ENCODE measurements at regions not wholly inside any gene's neighbourhood (a gene's known extent, or its start where the extent isn't known, plus 50 kb on each side); places are given as distances from the start of the nearest gene placed in this dataset.

- DNase-seq, result no peak
These were observed 95.7 kb downstream of the VAPA start for GRCh38 chr18:10009321-10010144.

- no peak for DNase-seq
These were observed 96.8 kb downstream of the VAPA start for GRCh38 chr18:10010611-10011015.

DNA sequence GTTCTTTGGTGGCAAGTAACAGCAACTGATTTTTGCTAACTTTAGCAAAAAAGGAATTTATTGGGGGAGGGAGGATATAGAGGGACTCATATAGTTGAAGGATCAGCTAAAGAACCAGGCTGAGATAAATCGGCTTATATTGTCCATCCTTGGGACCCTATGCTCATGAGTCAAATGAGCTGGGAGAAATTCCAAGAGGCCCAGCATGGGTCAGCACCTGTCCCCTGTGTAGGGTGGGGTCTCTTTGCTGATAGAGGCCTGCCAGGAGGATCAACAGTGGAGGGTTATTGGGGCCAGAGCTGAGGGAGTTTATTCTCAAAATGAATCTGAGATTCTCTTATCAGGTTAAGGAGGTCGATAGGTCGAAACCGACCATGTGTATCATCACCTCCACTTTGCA lies 97.2 kb downstream of the VAPA start:
- DNase-seq, result no peak

DNA sequence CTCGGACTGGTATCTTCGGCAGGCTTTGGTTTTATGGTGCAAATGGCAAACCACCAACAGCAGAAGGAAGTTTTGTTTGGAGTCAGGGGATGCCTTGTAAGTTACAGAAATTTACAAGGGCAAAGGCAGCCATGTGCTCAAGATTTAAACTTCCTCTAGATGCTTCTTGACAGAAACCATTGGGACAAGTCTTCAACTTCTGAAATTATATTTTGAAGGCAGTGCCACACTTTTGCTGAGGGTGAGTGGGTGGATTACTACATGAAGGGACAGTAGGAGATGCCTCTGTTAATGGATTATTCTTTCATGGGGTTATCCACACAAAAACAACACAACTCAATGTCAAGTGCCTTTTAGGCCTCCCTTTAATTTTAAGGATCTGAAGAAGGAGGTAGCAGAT lies 97.9 kb downstream of the VAPA start:
- no peak for DNase-seq

DNA sequence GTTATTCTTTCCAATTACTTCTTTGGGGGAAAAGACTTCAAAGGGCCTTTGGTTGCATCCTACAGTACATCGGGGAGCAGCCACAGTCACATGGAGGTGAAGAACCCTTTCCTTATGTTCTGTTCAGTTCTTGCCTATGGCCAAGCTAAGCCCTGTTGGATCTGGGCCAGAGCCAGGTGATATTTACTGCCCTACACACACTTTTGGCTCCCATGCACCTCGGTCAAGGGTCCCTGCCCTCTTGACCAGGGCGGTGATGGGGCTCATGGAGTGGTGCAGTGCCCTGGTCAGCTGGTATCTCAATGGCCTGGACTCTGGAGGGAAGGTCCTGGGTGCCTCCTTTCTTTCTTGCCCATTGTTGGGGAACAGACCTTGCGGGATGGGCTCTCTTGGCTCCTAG lies 98.7 kb downstream of the VAPA start:
- no peak for DNase-seq

GRCh38 chr18:10013621-10014543 lies 100.1 kb downstream of the VAPA start:
- DNase-seq, result no peak

DNA sequence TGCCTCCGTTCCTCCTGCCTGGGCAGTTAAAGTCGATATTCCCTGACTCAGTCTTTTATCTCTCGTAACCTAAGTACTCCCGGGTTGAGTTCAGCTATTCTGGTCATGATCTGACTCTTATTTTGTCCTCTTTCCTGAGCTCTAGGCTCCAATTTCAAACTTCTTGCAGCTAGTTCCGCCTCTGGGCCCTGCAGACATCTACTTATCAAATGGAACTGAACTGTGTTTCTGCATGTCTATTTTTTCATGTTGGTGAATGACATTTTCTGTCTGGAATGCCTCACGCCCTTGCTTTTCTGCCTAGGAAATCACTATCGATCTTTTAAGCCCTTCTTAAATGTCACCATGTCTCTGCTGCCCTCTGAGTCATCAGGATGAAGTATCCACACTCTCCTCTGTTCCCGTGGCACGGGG lies 101.5 kb downstream of the VAPA start:
- no peak for DNase-seq

- DNase-seq, result no peak
These were observed 102.4 kb downstream of the VAPA start for GRCh38 chr18:10015941-10016819.

GRCh38 chr18:10017043-10017442 lies 103.2 kb downstream of the VAPA start:
- no peak for DNase-seq

DNA sequence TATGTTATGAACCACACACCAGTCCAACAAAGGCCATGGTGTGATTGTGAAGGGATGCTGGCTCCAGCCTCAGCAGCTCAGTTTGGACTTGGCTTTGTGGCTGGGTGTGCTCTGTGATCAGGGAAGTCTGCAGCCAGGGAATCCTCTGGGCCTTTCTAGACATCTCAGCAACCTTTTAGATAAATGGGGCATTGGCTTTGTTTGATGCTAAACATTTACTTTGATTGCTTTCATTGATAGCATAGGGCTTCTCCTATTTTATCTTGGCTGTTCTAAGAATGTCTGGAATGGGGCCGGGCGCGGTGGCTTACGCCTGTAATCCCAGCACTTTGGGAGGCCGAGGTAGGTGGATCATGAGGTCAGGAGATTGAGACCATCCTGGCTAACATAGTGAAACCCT lies 104.5 kb downstream of the VAPA start:
- no peak for DNase-seq

DNA sequence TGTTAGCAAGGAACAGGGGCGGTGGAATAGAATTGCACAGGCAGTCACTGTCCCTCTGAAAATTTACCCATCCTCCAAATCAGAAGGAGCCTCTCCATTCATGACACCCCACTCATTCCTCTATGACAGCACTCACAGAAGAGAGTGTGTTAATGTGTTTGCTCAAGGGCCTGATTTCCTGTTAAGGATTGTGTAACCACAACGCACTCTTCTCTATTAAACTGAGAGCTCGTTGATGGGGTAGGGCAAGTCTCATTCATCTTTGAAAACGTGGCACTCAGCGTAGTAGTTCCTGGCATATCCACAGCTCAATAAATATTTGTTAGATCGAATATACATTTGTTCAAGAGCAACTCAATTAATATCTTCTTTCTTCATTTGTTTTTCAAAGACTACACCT lies 106.4 kb downstream of the VAPA start:
- no peak for DNase-seq

- DNase-seq, result no peak
These were observed 108.5 kb downstream of the VAPA start for GRCh38 chr18:10022365-10022764.

DNA sequence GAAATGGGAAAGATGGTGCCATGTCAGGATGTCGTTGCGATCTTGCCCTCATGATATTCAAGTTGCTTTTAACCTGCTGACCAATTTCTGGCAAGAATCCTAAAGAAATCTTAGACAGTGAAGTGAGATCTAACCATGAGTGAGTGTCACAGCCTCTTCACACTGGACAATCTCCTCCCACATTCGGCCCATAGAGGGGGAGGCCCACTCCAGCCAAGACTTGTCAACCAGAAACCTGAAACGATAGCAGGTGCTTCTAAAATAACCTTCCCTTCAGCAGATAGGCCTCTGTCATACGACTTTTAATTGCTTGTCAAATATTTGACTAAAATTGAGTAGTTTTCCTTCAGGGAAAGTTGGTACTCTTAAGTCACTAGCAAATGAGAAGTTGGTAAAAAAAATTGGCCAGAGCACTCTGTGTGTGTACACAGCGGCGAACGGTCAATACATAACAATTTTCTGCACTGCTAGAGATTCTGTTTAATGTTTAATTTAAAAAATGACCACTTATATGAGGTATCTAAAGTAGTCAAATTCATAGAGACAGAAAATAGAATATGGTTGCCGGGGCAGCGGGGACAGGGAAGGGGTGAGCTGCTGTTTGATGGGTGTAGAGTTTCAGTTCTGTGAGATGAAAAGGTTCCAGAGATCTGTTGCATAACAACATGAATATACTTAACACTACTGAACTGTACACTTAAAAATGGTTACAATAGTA lies 110.2 kb downstream of the VAPA start:
- no peak for DNase-seq

- no peak for DNase-seq
These were observed 112.2 kb downstream of the VAPA start for GRCh38 chr18:10025711-10026670.

- DNase-seq, result no peak
These were observed 113.2 kb downstream of the VAPA start for GRCh38 chr18:10027031-10027430.

DNA sequence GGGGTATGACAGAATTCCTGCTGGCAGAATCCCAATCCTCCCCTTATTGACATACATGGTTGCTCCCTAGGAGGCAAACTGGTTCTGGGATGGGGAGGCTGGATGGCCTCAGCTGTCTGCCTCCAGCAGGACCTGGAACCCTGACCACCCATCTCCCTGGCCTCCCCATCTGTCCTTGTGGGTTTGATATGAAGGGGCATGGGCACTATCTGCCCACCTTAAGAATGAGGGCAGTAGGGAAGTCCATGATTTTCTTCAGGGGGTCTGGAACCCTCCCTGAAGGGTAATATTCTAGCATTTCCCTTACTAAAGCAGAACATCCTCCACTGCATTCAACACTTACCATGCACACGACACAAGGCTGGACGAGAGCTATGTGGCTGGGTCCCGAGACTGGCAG lies 113.6 kb downstream of the VAPA start:
- DNase-seq, result no peak

GRCh38 chr18:10029711-10030110 lies 115.9 kb downstream of the VAPA start:
- no peak for DNase-seq

- DNase-seq, result no peak
These were observed 117.2 kb downstream of the VAPA start for GRCh38 chr18:10030816-10031541.

DNA sequence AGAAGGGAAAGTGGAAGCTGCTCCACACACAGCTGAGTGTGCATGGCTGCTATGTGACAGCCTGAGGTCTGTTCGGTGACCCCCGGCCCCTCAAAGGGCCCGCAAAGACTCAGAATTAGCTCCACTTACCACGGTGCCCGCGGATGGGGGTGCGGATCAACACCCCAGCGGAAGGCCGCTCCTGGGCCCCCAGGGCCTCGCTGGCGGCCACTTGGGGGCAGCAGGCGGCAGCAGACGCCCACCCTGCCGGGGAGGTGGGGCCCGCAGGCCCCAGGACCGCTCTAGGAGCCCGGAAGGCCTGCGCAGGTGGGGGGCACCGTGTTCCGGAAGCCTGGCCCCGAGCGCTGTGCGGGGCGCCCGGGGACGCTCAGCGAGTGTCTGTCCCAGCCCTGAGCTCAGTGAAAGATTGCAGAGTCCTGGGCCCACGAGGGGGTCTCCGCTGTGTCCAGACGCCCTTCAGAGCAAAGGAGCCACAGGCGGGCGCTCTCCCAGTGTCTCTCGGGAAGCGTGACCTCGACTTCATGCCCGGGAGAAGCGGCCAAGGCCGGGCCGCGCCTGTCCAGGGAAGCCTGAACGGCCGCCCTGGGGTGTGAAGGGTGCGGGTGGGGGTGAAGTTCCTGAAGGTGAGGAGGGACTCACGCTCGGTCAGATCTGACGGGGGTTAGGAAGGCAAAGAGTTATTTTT lies 118.7 kb downstream of the VAPA start:
- DNase-seq, result no peak

- no peak for DNase-seq
These were observed 119.2 kb downstream of the VAPA start for GRCh38 chr18:10033016-10033399.
